Astrocyte of the spinal cord (primary cell): ENCODE measurements at regions not wholly inside any gene's neighbourhood (a gene's known extent, or its start where the extent isn't known, plus 50 kb on each side); places are given as distances from the start of the nearest gene placed in this dataset.
"Not testable (repeated sequence)": the region's sequence is repeated elsewhere in the genome, so short reads cannot be mapped to it uniquely, and the experiment has no call there.

ENCODE experiments used
- DNase-seq: peaks from one replicate; pipeline ENCODE4 v3.0.0; 2011; ENCODE audit warnings: low read depth, low spot score
- H3K4me3 ChIP-seq: 2 replicates; pipeline ENCODE4 v1.5.1; 2011; ENCODE audit warnings: low read depth, mild to moderate bottlenecking, low read length, moderate library complexity
- CTCF ChIP-seq: IDR thresholded peaks from 2 replicates; pipeline ENCODE4 v1.5.1; 2012; ENCODE audit warnings: low read depth, mild to moderate bottlenecking, low read length, inconsistent platforms
- in situ Hi-C: cut with HindIII; loops from 2 replicates; pipeline ENCODE4 v1.10.0; 2017; ENCODE audit warnings: low sequenced_read_pairs

- TF ChIP-seq CTCF = no peak
- no peak for DNase-seq
- in situ Hi-C loops = no loop called here
Measured at GRCh38 chr4:75422998-75423397, 91.2 kb downstream of the RCHY1 start.

GRCh38 chr4:75412746-75413145, 101.5 kb downstream of the RCHY1 start:
- no peak for TF ChIP-seq CTCF
- no peak overlapping the region for H3K4me3 ChIP-seq
- in situ Hi-C loops = no loop called here
- no peak for DNase-seq

More at GRCh38 chr4:75422998-75423397, 91.2 kb downstream of the RCHY1 start:
- no peak overlapping the region for H3K4me3 ChIP-seq

- DNase-seq = no peak
- H3K4me3 ChIP-seq = no peak overlapping the region
- in situ Hi-C loops = no loop called here
- TF ChIP-seq CTCF = no peak
Measured at GRCh38 chr4:75398501-75398900, 115.7 kb downstream of the RCHY1 start.

GRCh38 chr4:75391489-75392166, 122.6 kb downstream of the RCHY1 start:
- DNase-seq = no peak
- no peak for TF ChIP-seq CTCF
- in situ Hi-C loops = no loop called here
- no peak overlapping the region for H3K4me3 ChIP-seq

GRCh38 chr4:75386426-75386825, 127.8 kb downstream of the RCHY1 start:
- in situ Hi-C loops, H3K4me3 ChIP-seq, DNase-seq: not testable (repeated sequence)

- DNase-seq = no peak
- in situ Hi-C loops = no loop called here
- no peak for TF ChIP-seq CTCF
- no peak overlapping the region for H3K4me3 ChIP-seq
Measured at GRCh38 chr4:75385106-75385505, 129.1 kb downstream of the RCHY1 start.

- no peak for DNase-seq
- no peak overlapping the region for H3K4me3 ChIP-seq
- in situ Hi-C loops = no loop called here
- TF ChIP-seq CTCF = no peak
Measured at GRCh38 chr4:75376543-75376942, 137.7 kb downstream of the RCHY1 start.
